Neutrophil (primary cell): ENCODE measurements at regions not wholly inside any gene's neighbourhood (a gene's known extent, or its start where the extent isn't known, plus 50 kb on each side); places are given as distances from the start of the nearest gene placed in this dataset.

Experiments used
- H3K27ac ChIP-seq: fragments of 200-600 bp; sonication (generic); 2 replicates; pipeline ENCODE4 v1.5.1; 2016; ENCODE audit warnings: mild to moderate bottlenecking, moderate library complexity
- H3K27me3 ChIP-seq: fragments of 200-600 bp; sonication (generic); 2 replicates; pipeline ENCODE4 v1.6.0; 2016; ENCODE audit warnings: mild to moderate bottlenecking
- H3K36me3 ChIP-seq: fragments of 200-600 bp; sonication (generic); 2 replicates; pipeline ENCODE4 v1.5.1; 2017
- H3K4me1 ChIP-seq, 2 experiments: fragments of 200-600 bp in 1 of 2; sonication (generic) in 1 of 2; 1 replicate in 1 of 2; 2 replicates in 1 of 2; pipeline versions ENCODE4 v1.5.1 to v1.6.1; 2013 to 2016; ENCODE audit warnings: low read depth in 1 of 2, low read length in 1 of 2, mild to moderate bottlenecking in 1 of 2, moderate library complexity in 1 of 2; ENCODE audit not compliant: control insufficient read depth in 1 of 2, insufficient read depth in 1 of 2
- H3K4me3 ChIP-seq, 2 experiments: fragments of 200-600 bp in 1 of 2; sonication (generic) in 1 of 2; 1 replicate in 1 of 2; 2 replicates in 1 of 2; pipeline ENCODE4 v1.5.1; 2013 to 2016; ENCODE audit warnings: low read depth in 1 of 2, low read length in 1 of 2, mild to moderate bottlenecking in 1 of 2, moderate library complexity in 1 of 2
- H3K9me3 ChIP-seq: fragments of 200-600 bp; sonication (generic); 2 replicates; pipeline ENCODE4 v1.5.1; 2016
- TF ChIP-seq, protein P1 (sequence below): fragments of 200-600 bp; sonication (generic); IDR thresholded peaks from 2 replicates; pipeline ENCODE4 v1.5.1; 2016; ENCODE audit warnings: antibody characterized with exemption

DNA sequence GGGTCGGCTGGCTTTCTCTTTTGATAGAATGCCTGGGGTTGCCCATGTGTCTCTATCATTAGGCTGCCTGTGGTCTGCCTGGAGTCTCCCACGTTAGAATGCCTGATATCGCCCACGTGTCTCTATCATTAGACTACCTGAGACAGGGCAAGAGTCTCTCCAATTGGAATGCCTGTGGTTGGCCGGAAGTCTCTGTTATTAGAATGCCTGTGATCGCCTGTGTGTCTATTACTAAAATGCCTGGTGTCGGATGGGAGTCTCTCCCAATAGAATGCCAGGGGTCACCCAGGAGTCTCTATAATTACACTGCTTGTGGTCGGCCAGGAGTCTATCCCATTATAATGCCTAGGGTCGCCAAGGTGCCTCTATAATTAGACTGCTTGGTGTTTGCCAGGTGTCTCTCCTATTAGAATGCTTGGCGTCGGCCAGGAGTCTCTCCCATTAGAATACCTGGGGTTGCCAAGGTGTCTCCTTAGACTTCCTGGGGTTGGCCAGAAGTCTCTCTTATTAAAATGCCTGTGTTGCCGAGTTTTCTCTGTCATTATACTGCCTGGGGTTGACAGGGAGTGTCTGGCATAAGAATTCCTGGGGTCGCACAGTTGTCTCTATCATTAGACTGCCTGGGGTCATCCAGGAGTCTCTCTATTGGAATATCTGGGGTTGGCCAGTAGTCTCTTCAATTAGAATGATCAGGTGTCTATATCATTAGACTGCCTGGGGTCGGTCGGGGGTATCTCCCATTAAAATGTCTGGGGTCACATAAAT is 2272.8 kb downstream of the TP53TG3F start:
- Histone ChIP-seq H3K4me3 (no peak overlapping the region), H3K36me3 (no peaks in the 10 kb centered on the region), H3K27ac (no peak overlapping the region), H3K4me1 (no peaks in the 10 kb centered on the region), H3K9me3 (no peaks in the 10 kb centered on the region), H3K27me3 (no peaks in the 10 kb centered on the region)
- TF ChIP-seq, protein P1, sequence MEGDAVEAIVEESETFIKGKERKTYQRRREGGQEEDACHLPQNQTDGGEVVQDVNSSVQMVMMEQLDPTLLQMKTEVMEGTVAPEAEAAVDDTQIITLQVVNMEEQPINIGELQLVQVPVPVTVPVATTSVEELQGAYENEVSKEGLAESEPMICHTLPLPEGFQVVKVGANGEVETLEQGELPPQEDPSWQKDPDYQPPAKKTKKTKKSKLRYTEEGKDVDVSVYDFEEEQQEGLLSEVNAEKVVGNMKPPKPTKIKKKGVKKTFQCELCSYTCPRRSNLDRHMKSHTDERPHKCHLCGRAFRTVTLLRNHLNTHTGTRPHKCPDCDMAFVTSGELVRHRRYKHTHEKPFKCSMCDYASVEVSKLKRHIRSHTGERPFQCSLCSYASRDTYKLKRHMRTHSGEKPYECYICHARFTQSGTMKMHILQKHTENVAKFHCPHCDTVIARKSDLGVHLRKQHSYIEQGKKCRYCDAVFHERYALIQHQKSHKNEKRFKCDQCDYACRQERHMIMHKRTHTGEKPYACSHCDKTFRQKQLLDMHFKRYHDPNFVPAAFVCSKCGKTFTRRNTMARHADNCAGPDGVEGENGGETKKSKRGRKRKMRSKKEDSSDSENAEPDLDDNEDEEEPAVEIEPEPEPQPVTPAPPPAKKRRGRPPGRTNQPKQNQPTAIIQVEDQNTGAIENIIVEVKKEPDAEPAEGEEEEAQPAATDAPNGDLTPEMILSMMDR, result no peak

GRCh38 chr16:35733278-35733965 is 2274.0 kb downstream of the TP53TG3F start:
- H3K4me1 ChIP-seq, result no peaks in the 10 kb centered on the region
- no peaks in the 10 kb centered on the region for H3K27me3 ChIP-seq
- no peak overlapping the region for H3K4me3 ChIP-seq
- no peaks in the 10 kb centered on the region for H3K36me3 ChIP-seq
- TF ChIP-seq, protein P1, result no peak
- H3K9me3 ChIP-seq, result no peaks in the 10 kb centered on the region
- no peak overlapping the region for H3K27ac ChIP-seq

DNA sequence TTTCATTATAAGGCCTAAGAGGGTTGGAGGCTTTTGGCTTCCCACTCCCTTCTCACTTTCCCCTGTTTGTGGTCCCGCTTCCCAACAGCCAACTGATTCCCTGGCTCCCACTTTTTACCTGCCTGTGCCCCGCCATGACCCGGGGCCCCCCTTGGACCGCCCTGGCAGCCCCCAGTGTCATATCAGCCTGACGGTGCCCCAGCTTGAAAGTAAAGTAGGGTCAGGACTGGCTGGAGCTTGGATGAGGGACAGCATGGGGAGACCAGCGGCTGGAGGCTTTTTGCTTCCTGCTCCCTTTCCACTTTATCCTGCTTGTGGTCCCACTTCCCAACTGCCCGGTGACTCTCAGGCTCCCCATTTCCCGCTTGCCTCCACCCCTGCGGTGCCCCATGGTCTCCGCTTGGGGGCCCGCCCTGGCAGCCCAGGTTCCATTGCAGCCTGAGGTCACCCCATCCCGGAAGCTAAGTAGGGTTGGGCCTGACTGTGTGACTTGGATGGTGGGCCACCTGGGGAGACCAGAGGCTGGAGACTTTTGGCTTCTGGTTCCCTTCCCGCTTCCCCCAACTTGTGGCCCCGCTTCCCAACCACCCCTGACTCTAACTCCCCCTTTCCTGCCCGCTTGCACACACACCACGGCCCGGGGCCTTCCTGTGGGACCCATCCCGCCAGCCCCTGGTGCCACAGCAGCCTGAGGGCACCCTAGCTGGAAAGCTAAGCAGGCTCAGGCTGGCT is 2274.7 kb downstream of the TP53TG3F start:
- TF ChIP-seq, protein P1, result no peak
- Histone ChIP-seq H3K27ac (no peak overlapping the region), H3K4me3 (no peak overlapping the region), H3K4me1 (no peaks in the 10 kb centered on the region), H3K36me3 (no peaks in the 10 kb centered on the region), H3K27me3 (no peaks in the 10 kb centered on the region), H3K9me3 (no peaks in the 10 kb centered on the region)

GRCh38 chr16:35734728-35735402 is 2275.5 kb downstream of the TP53TG3F start:
- TF ChIP-seq, protein P1, result no peak

DNA sequence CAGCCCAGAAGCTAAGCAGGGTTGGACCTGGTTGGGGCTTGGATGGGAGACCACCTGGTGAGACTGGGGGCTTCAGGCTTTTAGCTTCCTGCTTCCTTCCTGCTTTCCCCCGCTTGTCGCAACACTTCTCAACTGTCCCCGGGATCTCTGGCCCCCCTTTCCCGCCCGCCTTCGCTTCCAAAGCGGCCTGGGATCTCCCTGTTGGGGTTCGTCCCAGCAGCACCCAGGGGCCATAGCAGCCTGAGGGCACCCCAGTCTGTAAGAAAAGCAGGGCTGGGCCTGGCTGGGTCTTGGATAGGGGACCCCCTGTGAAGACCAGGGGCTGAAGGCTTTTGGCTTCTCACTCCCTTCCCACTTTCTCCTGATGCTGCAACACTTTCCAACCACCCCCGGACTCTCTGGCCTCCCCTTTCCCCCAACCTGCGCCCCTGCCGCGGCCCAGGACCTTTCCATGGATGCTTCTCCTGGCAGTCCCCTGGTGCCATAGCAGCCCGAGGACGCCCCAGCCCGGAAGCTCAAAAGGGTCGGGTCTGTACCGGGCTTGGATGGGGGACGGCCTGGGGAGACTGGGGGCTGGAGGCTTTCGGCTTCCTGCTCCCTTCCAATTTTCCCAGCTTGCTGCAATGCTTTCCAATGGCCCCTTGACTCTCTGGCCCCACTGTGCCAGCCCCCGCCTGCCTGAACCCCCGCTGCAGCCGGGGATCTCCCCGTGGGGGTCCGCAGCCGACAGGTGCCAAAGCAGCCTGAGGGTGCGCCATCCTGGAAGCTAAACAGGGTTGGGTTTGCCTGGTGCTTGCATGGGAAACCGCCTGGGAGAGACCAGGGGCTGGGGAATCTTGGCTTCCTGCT is 2276.2 kb downstream of the TP53TG3F start:
- H3K27ac ChIP-seq, result no peak overlapping the region
- no peaks in the 10 kb centered on the region for H3K9me3 ChIP-seq
- no peak overlapping the region for H3K4me3 ChIP-seq
- no peaks in the 10 kb centered on the region for H3K27me3 ChIP-seq
- H3K36me3 ChIP-seq, result no peaks in the 10 kb centered on the region
- H3K4me1 ChIP-seq, result no peaks in the 10 kb centered on the region
- TF ChIP-seq, protein P1, result no peak

More at GRCh38 chr16:35734728-35735402, 2275.5 kb downstream of the TP53TG3F start:
- Histone ChIP-seq H3K9me3 (no peaks in the 10 kb centered on the region), H3K36me3 (no peaks in the 10 kb centered on the region), H3K4me3 (no peak overlapping the region), H3K27me3 (no peaks in the 10 kb centered on the region), H3K27ac (no peak overlapping the region), H3K4me1 (no peaks in the 10 kb centered on the region)
